ENCODE measurements at regions not wholly inside any gene's neighbourhood (a gene's known extent, or its start where the extent isn't known, plus 50 kb on each side); places are given as distances from the start of the nearest gene placed in this dataset.

DNA sequence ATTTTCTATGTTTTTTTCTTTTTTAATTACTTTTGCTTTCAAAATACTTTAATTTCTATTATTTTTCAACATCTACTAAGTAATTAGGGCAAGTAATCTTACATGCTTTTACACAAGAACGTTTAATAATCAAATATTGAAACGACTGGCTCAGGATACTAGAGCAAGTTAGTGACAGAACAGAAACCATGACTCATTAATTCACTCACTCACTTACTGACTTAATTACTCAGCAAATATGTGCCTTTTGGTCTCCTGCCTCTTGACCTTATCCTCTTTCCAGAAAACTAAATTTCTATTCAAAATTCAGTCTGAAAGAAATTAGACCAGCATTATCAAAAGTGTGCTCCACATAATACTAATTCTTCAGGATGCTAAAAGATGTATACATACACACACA is 314.9 kb upstream of the TEX13C start:
- TF ChIP-seq EP300 (IDR thresholded peaks at IDR 0.05; ENCODE audit: low read depth) (no peak), POLR2A (IDR thresholded peaks at IDR 0.05) (no peak)

Data from transverse colon (tissue), 1 donor.